ENCODE measurements at regions not wholly inside any gene's neighbourhood (a gene's known extent, or its start where the extent isn't known, plus 50 kb on each side); places are given as distances from the start of the nearest gene placed in this dataset.
"Not testable (repeated sequence)": the region's sequence is repeated elsewhere in the genome, so short reads cannot be mapped to it uniquely, and the experiment has no call there.

- DNase-seq, result peak; percentile 37
These were observed 53.9 kb downstream of the OTOR start for GRCh38 chr20:16801919-16802651.

- DNase-seq, result no peak
These were observed 54.4 kb downstream of the OTOR start for GRCh38 chr20:16802652-16802935.

- DNase-seq, result peak; percentile 6
These were observed 56.0 kb downstream of the OTOR start for GRCh38 chr20:16803965-16804792.

GRCh38 chr20:16804793-16805187, 56.6 kb downstream of the OTOR start:
- no peak for DNase-seq

- no peak for DNase-seq
These were observed 57.9 kb downstream of the OTOR start for GRCh38 chr20:16806061-16806460.

GRCh38 chr20:16806886-16807285, 58.7 kb downstream of the OTOR start:
- no peak for DNase-seq

- no peak for DNase-seq
These were observed 60.6 kb downstream of the OTOR start for GRCh38 chr20:16808796-16809195.

- DNase-seq, result no peak
These were observed 62.1 kb downstream of the OTOR start for GRCh38 chr20:16810216-16810615.

GRCh38 chr20:16816192-16816591, 68.0 kb downstream of the OTOR start:
- no peak for DNase-seq

- DNase-seq, result no peak
These were observed 71.3 kb downstream of the OTOR start for GRCh38 chr20:16819483-16819882.

- no peak for DNase-seq
These were observed 73.3 kb downstream of the OTOR start for GRCh38 chr20:16821211-16822089.

- DNase-seq, result no peak
These were observed 76.5 kb downstream of the OTOR start for GRCh38 chr20:16824664-16825063.

GRCh38 chr20:16828666-16829305, 80.6 kb downstream of the OTOR start:
- DNase-seq, result no peak

GRCh38 chr20:16835690-16836089, 87.5 kb downstream of the OTOR start:
- DNase-seq, result not testable (repeated sequence)

- DNase-seq, result no peak
These were observed 94.4 kb downstream of the OTOR start for GRCh38 chr20:16842486-16843120.

GRCh38 chr20:16844406-16844805, 96.2 kb downstream of the OTOR start:
- no peak for DNase-seq

GRCh38 chr20:16846006-16846405, 97.8 kb downstream of the OTOR start:
- DNase-seq, result no peak

GRCh38 chr20:16848061-16848460, 99.9 kb downstream of the OTOR start:
- DNase-seq, result no peak

GRCh38 chr20:16848526-16848925, 100.4 kb downstream of the OTOR start:
- DNase-seq, result no peak

- no peak for DNase-seq
These were observed 112.8 kb downstream of the OTOR start for GRCh38 chr20:16860914-16861313.

GRCh38 chr20:16861708-16862107, 113.5 kb downstream of the OTOR start:
- no peak for DNase-seq

- no peak for DNase-seq
These were observed 115.1 kb downstream of the OTOR start for GRCh38 chr20:16863303-16863702.

- DNase-seq, result no peak
These were observed 115.9 kb downstream of the OTOR start for GRCh38 chr20:16864069-16864468.

Measured in NCI-H1417 treated with DMSO at 0.1 percent for 48 hours (cell line).